SU-DHL-6 (cell line): ENCODE measurements at regions not wholly inside any gene's neighbourhood (a gene's known extent, or its start where the extent isn't known, plus 50 kb on each side); places are given as distances from the start of the nearest gene placed in this dataset.

Experiments
- H2AFZ ChIP-seq: fragments of 200-600 bp; sonication (generic); 2 replicates; pipeline ENCODE4 v1.6.1; 2014; ENCODE audit warnings: low read depth, mild to moderate bottlenecking, moderate library complexity, mixed read lengths, antibody characterized with exemption, low read length; ENCODE audit not compliant: severe bottlenecking
- H3F3A ChIP-seq: fragments of 200-600 bp; shearing (Covaris generic); 2 replicates; pipeline ENCODE4 v1.6.0; 2016; ENCODE audit warnings: antibody characterized with exemption, mild to moderate bottlenecking; ENCODE audit not compliant: insufficient read depth
- H3K27ac ChIP-seq: fragments of 200-600 bp; sonication (generic); 2 replicates; pipeline ENCODE4 v1.5.1; 2016; ENCODE audit warnings: low read depth, mild to moderate bottlenecking, low read length, moderate library complexity, mixed read lengths
- H3K27me3 ChIP-seq: fragments of 200-600 bp; sonication (generic), shearing (Covaris generic); 2 replicates; pipeline ENCODE4 v1.6.0; 2014; ENCODE audit warnings: mild to moderate bottlenecking, low read length
- H3K36me3 ChIP-seq: fragments of 200-600 bp; sonication (generic); 2 replicates; pipeline ENCODE4 v1.6.1; 2014; ENCODE audit warnings: mild to moderate bottlenecking, low read length, mixed read lengths
- H3K4me2 ChIP-seq: fragments of 300-600, 200-600 bp; shearing (Covaris generic), sonication (generic); 2 replicates; pipeline ENCODE4 v1.6.0; 2014; ENCODE audit warnings: low read length, low read depth, mild to moderate bottlenecking; ENCODE audit not compliant: poor library complexity, severe bottlenecking
- H3K4me3 ChIP-seq: fragments of 200-600 bp; sonication (generic); 2 replicates; pipeline ENCODE4 v1.5.1; 2014; ENCODE audit warnings: antibody characterized with exemption, low read length, mild to moderate bottlenecking, mixed read lengths; ENCODE audit not compliant: insufficient read depth, poor library complexity, severe bottlenecking
- H3K79me2 ChIP-seq: fragments of 200-600 bp; sonication (generic); 2 replicates; pipeline ENCODE4 v1.6.1; 2014; ENCODE audit warnings: mild to moderate bottlenecking, low read length, moderate library complexity; ENCODE audit not compliant: insufficient read depth
- H3K9ac ChIP-seq: fragments of 200-600 bp; sonication (generic); 2 replicates; pipeline ENCODE4 v1.7.0; 2014; ENCODE audit warnings: mild to moderate bottlenecking, low read length
- H3K9me2 ChIP-seq: fragments of 200-600 bp; sonication (generic); replicated peaks from 2 replicates; pipeline ENCODE4 v1.6.1; 2014; ENCODE audit warnings: low read length; ENCODE audit not compliant: insufficient read depth
- H3K9me3 ChIP-seq: fragments of 200-600 bp; sonication (generic); 2 replicates; pipeline ENCODE4 v1.6.1; 2014; ENCODE audit warnings: low read length, mixed read lengths; ENCODE audit not compliant: insufficient read depth
- H4K20me1 ChIP-seq: fragments of 200-600 bp; sonication (generic); 2 replicates; pipeline ENCODE4 v1.6.1; 2014; ENCODE audit warnings: low read depth, mild to moderate bottlenecking, antibody characterized with exemption, low read length, moderate library complexity, mixed read lengths
- CTCF ChIP-seq: fragments of 200-600 bp; sonication (generic); IDR thresholded peaks from one replicate; pipeline ENCODE4 v1.5.1; 2017; ENCODE audit warnings: antibody characterized with exemption, mild to moderate bottlenecking, low read length, moderate library complexity; ENCODE audit not compliant: insufficient read depth, poor library complexity, severe bottlenecking
- EZH2phosphoT487 ChIP-seq: fragments of 200-600 bp; sonication (generic), shearing (Covaris generic); conservative IDR thresholded peaks from 2 replicates; pipeline ENCODE4 v1.6.1; 2018; ENCODE audit warnings: mild to moderate bottlenecking, antibody characterized with exemption, low read length, moderate library complexity, mixed read lengths

DNA sequence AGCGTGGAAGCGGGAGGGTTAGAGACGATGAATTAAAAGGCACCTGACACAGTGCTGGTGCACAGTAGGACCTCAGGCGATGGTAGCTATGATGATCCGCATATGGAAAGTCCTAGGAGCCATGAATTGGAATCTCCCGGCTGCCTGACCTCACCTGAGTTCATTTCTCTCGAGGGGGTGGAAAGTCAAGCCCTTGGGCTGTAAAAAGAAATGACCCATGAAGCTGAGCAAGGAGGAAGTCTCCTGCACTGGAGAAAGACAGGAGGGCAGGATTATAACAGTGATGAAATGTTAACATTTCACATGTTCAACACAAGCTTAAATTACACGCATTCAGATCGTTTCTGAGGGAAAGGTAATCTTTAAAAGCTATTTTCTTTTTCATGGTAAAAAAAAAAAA, 481.2 kb downstream of the MATN1 start:
- H4K20me1 ChIP-seq = no peaks in the 10 kb centered on the region
- H3K4me2 ChIP-seq = no peak overlapping the region
- H3K4me3 ChIP-seq = no peak overlapping the region
- H3K27me3 ChIP-seq = no peaks in the 10 kb centered on the region
- TF ChIP-seq CTCF = no peak
- TF ChIP-seq EZH2phosphoT487 = no peak
- no peak overlapping the region for H2AFZ ChIP-seq
- no peak overlapping the region for H3K9ac ChIP-seq
- no peaks in the 10 kb centered on the region for H3F3A ChIP-seq
- H3K27ac ChIP-seq = no peak overlapping the region
- H3K36me3 ChIP-seq = no peaks in the 10 kb centered on the region
- no peaks in the 10 kb centered on the region for H3K9me2 ChIP-seq
- no peaks in the 10 kb centered on the region for H3K79me2 ChIP-seq
- H3K9me3 ChIP-seq = no peaks in the 10 kb centered on the region

- Histone ChIP-seq H3K27ac (no peak overlapping the region), H2AFZ (no peak overlapping the region), H3K27me3 (no peaks in the 10 kb centered on the region), H3F3A (no peaks in the 10 kb centered on the region), H3K79me2 (no peaks in the 10 kb centered on the region), H3K9ac (no peak overlapping the region), H3K9me3 (no peaks in the 10 kb centered on the region), H3K36me3 (no peaks in the 10 kb centered on the region), H3K4me2 (no peak overlapping the region), H3K4me3 (no peak overlapping the region), H3K9me2 (no peaks in the 10 kb centered on the region), H4K20me1 (no peaks in the 10 kb centered on the region)
- TF ChIP-seq EZH2phosphoT487 = no peak
- no peak for TF ChIP-seq CTCF
These were observed 481.7 kb downstream of the MATN1 start for GRCh38 chr1:30241681-30242080.

GRCh38 chr1:30234091-30234490, 489.3 kb downstream of the MATN1 start:
- Histone ChIP-seq H3K4me3 (no peak overlapping the region), H3K27me3 (no peaks in the 10 kb centered on the region), H3K27ac (no peak overlapping the region), H3K79me2 (no peaks in the 10 kb centered on the region), H3K9me2 (no peaks in the 10 kb centered on the region), H4K20me1 (no peaks in the 10 kb centered on the region), H3K4me2 (no peak overlapping the region), H3K9me3 (no peaks in the 10 kb centered on the region), H3F3A (no peaks in the 10 kb centered on the region), H2AFZ (no peak overlapping the region), H3K9ac (no peak overlapping the region), H3K36me3 (no peaks in the 10 kb centered on the region)
- no peak for TF ChIP-seq CTCF
- no peak for TF ChIP-seq EZH2phosphoT487
